ENCODE measurements at regions not wholly inside any gene's neighbourhood (a gene's known extent, or its start where the extent isn't known, plus 50 kb on each side); places are given as distances from the start of the nearest gene placed in this dataset.

- FAIRE-seq: no peak
- in situ Hi-C loops (cut with MboI): no loop called here
- H3K4me3 ChIP-seq: no peak overlapping the region
- DNase-seq (ENCODE audit: low read depth, low spot score): no peak
- no peaks in the 10 kb centered on the region for H3K36me3 ChIP-seq (ENCODE audit: control insufficient read depth in 2 of 2, insufficient read depth in 2 of 2, low read length in 1 of 2)
- no peaks in the 10 kb centered on the region for H3K9me3 ChIP-seq (replicated peaks; ENCODE audit: control insufficient read depth, insufficient read depth, low read length)
- H4K20me1 ChIP-seq (ENCODE audit: control insufficient read depth, insufficient read depth): no peaks in the 10 kb centered on the region
- TF ChIP-seq HSF1 (IDR thresholded peaks at IDR 0.05; ENCODE audit: low read depth, low read length) (no peak), SPI1 (IDR thresholded peaks at IDR 0.05; ENCODE audit: borderline replicate concordance, insufficient read depth, low read depth, low read length) (peak; percentile 31; the same call in 1 of the 2 replicates), MXI1 (IDR thresholded peaks at IDR 0.05; ENCODE audit: low read depth, low read length) (no peak)
- H3K27me3 ChIP-seq (replicated peaks in 1 of 2; ENCODE audit: control insufficient read depth in 2 of 2, insufficient read depth in 2 of 2, low read length in 1 of 2): no peaks in the 10 kb centered on the region
- intact Hi-C loops (cut with micrococcal nuclease; ENCODE audit: unreplicated experiment): no loop called here
- H3K4me2 ChIP-seq (ENCODE audit: control insufficient read depth, insufficient read depth): no peak overlapping the region
- no TSS peak for BruUV-seq (replicated peaks)
- ChIA-PET POLR2A (no interaction called here), SMC1A (ENCODE audit: uncharacterized antibody, unreplicated experiment) (no interaction called here), RAD21 (ENCODE audit: unreplicated experiment) (no interaction called here), CTCF (no interaction called here)
- no peak overlapping the region for H3K27ac ChIP-seq (ENCODE audit: control insufficient read depth, insufficient read depth)
- ATAC-seq: no peak
- 4% methylated on average over 3 of the region's 3 CpGs for WGBS (ENCODE audit: insufficient coverage, insufficient replicate concordance, low lambda C conversion rate, missing lambda C conversion rate)
- no peaks in the 10 kb centered on the region for H3K4me1 ChIP-seq (ENCODE audit: control insufficient read depth, insufficient read depth, low read length)
- no peak overlapping the region for H3K9ac ChIP-seq (ENCODE audit: control insufficient read depth, insufficient read depth, low read length)
- H3K79me2 ChIP-seq (ENCODE audit: control insufficient read depth, insufficient read depth, low read length): no peaks in the 10 kb centered on the region
- H2AFZ ChIP-seq (ENCODE audit: control insufficient read depth, low read depth, low read length): no peak overlapping the region
Measured at GRCh38 chr4:154123897-154124296, 335.0 kb upstream of the SFRP2 start.

- H3K9ac ChIP-seq (ENCODE audit: control insufficient read depth, insufficient read depth, low read length): no peak overlapping the region
- ChIA-PET RAD21 (ENCODE audit: unreplicated experiment) (no interaction called here), CTCF (interaction anchor here (0.8 kb wide), 1 partner anchor 34 kb away, joined by 3 read pairs; no protein-coding TSS in a partner anchor), POLR2A (no interaction called here), SMC1A (ENCODE audit: uncharacterized antibody, unreplicated experiment) (no interaction called here)
- in situ Hi-C loops (cut with MboI): no loop called here
- no peaks in the 10 kb centered on the region for H4K20me1 ChIP-seq (ENCODE audit: control insufficient read depth, insufficient read depth)
- intact Hi-C loops (cut with micrococcal nuclease; ENCODE audit: unreplicated experiment): no loop called here
- no peak overlapping the region for H3K4me3 ChIP-seq
- H3K36me3 ChIP-seq (ENCODE audit: control insufficient read depth in 2 of 2, insufficient read depth in 2 of 2, low read length in 1 of 2): no peaks in the 10 kb centered on the region
- no peak overlapping the region for H3K4me2 ChIP-seq (ENCODE audit: control insufficient read depth, insufficient read depth)
- 5% methylated on average over 4 of the region's 4 CpGs for WGBS (ENCODE audit: insufficient coverage, insufficient replicate concordance, low lambda C conversion rate, missing lambda C conversion rate)
- BruUV-seq (replicated peaks): no TSS peak
- DNase-seq (ENCODE audit: low read depth, low spot score): no peak
- no peaks in the 10 kb centered on the region for H3K4me1 ChIP-seq (ENCODE audit: control insufficient read depth, insufficient read depth, low read length)
- no peak for ATAC-seq
- no peak overlapping the region for H3K27ac ChIP-seq (ENCODE audit: control insufficient read depth, insufficient read depth)
- no peaks in the 10 kb centered on the region for H3K27me3 ChIP-seq (replicated peaks in 1 of 2; ENCODE audit: control insufficient read depth in 2 of 2, insufficient read depth in 2 of 2, low read length in 1 of 2)
- no peak overlapping the region for H2AFZ ChIP-seq (ENCODE audit: control insufficient read depth, low read depth, low read length)
- no peaks in the 10 kb centered on the region for H3K79me2 ChIP-seq (ENCODE audit: control insufficient read depth, insufficient read depth, low read length)
- FAIRE-seq: no peak
- H3K9me3 ChIP-seq (replicated peaks; ENCODE audit: control insufficient read depth, insufficient read depth, low read length): no peaks in the 10 kb centered on the region
- no peak for TF ChIP-seq TBL1XR1 (IDR thresholded peaks at IDR 0.05; ENCODE audit: low read depth, low read length)
- no peak for TF ChIP-seq E2F4 (IDR thresholded peaks at IDR 0.05; ENCODE audit: low read depth, low read length)
- no peak for TF ChIP-seq SIN3A (IDR thresholded peaks at IDR 0.05; ENCODE audit: low read depth, low read length)
- no peak for TF ChIP-seq ZNF687 (IDR thresholded peaks at IDR 0.05)
Measured at GRCh38 chr4:154120690-154121345, 331.9 kb upstream of the SFRP2 start.
